ENCODE measurements at regions not wholly inside any gene's neighbourhood (a gene's known extent, or its start where the extent isn't known, plus 50 kb on each side); places are given as distances from the start of the nearest gene placed in this dataset.

DNA sequence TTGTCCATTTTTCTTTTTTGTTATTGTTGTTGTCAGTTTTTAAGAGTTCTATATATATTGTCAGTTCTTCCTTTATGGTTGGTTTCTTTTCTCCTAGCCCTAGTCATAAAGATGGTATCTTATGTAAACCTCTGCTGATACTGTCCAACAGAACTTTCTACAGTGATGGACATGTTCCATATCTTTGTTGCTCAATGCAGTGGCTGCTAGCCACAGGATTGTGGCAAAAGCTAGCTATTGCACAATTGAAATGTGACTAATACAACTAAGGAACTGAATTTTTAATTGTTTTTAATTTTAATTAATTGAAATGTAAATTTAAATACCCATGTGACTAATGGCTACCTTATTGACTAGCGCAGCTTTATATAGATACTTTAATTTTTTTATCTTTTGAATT lies 411.8 kb upstream of the PTBP2 start:
- TF ChIP-seq, protein P1, sequence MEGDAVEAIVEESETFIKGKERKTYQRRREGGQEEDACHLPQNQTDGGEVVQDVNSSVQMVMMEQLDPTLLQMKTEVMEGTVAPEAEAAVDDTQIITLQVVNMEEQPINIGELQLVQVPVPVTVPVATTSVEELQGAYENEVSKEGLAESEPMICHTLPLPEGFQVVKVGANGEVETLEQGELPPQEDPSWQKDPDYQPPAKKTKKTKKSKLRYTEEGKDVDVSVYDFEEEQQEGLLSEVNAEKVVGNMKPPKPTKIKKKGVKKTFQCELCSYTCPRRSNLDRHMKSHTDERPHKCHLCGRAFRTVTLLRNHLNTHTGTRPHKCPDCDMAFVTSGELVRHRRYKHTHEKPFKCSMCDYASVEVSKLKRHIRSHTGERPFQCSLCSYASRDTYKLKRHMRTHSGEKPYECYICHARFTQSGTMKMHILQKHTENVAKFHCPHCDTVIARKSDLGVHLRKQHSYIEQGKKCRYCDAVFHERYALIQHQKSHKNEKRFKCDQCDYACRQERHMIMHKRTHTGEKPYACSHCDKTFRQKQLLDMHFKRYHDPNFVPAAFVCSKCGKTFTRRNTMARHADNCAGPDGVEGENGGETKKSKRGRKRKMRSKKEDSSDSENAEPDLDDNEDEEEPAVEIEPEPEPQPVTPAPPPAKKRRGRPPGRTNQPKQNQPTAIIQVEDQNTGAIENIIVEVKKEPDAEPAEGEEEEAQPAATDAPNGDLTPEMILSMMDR (IDR thresholded peaks at IDR 0.05; ENCODE audit: insufficient read depth, low read depth, low read length), result no peak
- no peak for TF ChIP-seq EZH2 (IDR thresholded peaks at IDR 0.05; ENCODE audit: insufficient read depth, low read length)

All from astrocyte (in vitro differentiated cells and primary cell).